Activated CD4-positive, CD25-positive, alpha-beta regulatory T cell treated with anti-CD3 and anti-CD28 coated beads, Interleukin-2, amount 50 U/mL, for 72 hours (primary cell): ENCODE measurements at regions not wholly inside any gene's neighbourhood (a gene's known extent, or its start where the extent isn't known, plus 50 kb on each side); places are given as distances from the start of the nearest gene placed in this dataset.

ENCODE experiments used
- DNase-seq: peaks from one replicate; pipeline ENCODE4 v3.0.0; 2021

DNA sequence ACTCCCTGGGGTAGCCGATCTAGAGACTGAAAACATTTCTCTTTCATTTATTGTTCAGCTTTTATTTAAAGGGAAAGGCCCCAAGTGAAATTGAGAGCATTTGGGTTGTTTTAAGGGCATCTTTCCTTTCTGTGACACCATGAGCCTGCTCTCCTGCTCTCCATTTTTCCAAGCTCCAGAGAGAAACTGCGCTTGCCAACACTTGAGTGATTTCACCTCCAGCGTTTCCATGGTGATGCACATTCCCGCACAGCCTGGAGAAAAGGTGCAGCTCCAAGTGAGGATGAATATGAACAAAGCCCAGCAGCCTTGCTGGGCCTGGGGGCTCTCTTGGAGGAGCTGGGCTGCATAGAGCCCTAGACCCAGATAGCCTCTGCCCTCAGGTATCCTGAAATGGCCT is 159.2 kb upstream of the PPP2R3A start:
- DNase-seq = no peak

DNA sequence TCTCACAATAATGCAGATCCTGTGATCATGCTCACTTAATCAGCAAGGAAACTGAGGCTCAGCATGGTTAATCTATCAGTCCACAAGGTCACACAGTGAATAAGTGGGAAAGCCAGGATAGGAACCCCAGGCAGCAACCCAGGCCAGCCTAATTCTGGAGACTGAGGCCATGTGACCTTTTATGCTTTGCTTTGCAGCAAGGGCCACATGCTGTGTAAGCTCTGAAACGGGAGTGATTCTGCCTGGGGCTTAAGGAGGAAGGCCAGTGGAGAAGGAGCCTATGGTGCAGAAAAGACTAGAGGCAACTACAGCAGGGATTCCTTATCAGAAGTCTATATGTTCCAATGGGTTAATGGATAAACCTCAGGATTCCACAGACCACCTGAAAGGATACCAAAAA is 157.6 kb upstream of the PPP2R3A start:
- no peak for DNase-seq

DNA sequence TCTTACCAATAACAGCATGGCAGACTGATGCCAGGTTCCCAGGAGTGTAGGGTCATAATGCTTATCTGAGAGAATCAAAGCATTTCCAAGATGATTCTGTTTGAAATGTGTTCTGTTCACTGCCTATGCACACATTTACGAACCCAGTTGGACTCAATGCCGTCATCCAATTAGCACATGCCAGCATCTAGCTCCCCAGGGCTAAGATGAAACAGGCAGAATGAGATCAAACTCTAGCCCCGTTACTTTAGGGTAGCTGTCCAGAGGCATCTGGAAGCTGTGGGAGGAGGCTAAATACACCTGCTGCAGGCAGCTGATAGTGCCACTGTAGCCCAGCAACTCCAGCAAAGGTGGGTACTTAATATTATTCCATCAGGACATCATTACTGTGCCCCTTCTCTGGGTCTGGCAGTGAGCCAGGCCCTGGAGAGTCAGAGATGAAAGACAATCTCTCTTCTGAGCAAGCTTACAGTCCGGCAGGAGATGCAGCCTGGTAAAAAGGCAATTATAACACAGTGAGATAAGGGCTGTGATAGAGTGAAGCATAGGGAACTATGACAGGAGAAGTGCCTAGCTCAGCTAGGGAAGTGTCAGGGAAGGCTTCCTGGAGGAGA is 156.4 kb upstream of the PPP2R3A start:
- no peak for DNase-seq

- no peak for DNase-seq
Measured at GRCh38 chr3:135811651-135812050, 153.9 kb upstream of the PPP2R3A start.

- DNase-seq = no peak
Measured at GRCh38 chr3:135812057-135812456, 153.5 kb upstream of the PPP2R3A start.

DNA sequence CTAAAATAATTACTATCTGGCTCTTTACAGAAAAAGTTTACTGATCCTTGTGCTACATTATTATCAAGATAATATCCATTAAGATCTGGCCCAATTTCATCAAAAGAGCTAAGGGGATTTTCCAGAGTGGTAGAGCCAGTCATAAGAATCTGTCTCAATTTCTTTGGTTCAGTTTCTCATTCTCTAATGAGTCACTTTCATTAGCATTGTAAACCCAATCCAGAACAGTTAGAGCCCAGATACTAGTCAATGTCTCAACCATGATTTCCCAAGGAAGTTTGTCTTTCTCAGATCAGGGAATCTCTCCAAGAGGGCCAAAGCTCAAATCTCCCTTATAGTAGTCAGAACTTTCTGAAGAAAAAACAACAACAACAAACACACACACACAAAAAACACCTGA is 131.1 kb upstream of the PPP2R3A start:
- DNase-seq = no peak

- DNase-seq = no peak
Measured at GRCh38 chr3:135837977-135838631, 127.4 kb upstream of the PPP2R3A start.

GRCh38 chr3:135840436-135840835 is 125.1 kb upstream of the PPP2R3A start:
- no peak for DNase-seq

- DNase-seq = no peak
Measured at GRCh38 chr3:135844386-135844785, 121.1 kb upstream of the PPP2R3A start.

GRCh38 chr3:135848051-135848450 is 117.5 kb upstream of the PPP2R3A start:
- no peak for DNase-seq

- DNase-seq = no peak
Measured at GRCh38 chr3:135849827-135850226, 115.7 kb upstream of the PPP2R3A start.

GRCh38 chr3:135851201-135852081 is 114.1 kb upstream of the PPP2R3A start:
- no peak for DNase-seq

DNA sequence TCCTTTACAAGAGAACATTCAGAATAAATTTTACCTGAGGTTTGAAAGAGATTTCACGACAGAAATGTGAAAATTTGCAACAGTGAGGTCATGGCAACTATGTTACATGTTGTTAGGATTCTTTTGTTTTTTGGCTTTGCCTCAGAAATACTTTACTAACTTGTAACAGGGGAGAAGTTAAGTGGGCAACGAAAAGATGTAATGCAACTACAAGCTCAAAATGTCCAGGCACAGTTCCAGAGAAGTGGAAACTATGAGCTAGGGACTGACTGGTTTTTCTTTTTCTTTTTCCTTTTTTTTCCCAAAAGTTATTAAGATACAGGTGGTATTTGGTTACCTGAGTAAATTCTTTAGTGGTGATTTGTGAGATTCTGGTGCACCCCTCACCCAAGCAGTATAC is 111.5 kb upstream of the PPP2R3A start:
- no peak for DNase-seq

- no peak for DNase-seq
Measured at GRCh38 chr3:135860761-135861160, 104.8 kb upstream of the PPP2R3A start.

DNA sequence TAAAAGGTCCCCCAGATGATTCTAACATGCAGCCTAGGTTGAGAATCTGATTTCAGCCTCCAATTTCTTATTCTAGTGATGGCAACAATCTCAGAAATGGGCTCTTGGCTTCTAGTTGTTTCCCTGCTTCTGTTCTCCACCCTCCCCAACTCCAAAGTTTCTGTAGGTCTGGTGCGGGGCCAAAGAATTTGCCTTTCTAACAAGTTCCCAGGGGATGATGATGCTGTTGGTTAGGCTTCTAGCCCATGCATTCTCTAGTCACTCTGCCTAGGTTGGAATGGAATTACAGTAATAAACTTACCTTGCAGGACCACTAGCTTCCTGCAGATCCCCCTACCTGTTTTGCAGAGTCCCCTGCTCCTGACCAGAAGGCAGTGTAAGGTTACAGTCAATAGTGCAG is 103.2 kb upstream of the PPP2R3A start:
- DNase-seq = no peak

DNA sequence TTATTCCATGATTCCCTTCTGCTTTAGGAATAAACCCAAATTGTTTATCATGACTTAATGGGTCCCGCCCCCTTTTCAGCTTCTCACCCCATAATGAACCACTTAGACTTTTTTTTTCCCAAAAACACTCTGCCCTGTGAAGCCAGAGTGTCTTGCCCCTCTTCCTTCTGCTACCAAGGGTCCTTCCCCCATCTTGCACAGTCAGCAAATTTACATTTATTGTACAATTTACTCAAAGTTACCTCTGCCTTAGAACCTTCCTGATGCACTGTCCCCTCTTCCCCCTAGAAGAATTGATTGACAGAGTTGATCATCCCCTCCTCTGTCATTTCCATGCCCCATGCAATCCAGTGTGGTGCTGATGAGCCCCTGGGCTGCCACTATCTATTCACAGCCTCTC is 101.5 kb upstream of the PPP2R3A start:
- no peak for DNase-seq

DNA sequence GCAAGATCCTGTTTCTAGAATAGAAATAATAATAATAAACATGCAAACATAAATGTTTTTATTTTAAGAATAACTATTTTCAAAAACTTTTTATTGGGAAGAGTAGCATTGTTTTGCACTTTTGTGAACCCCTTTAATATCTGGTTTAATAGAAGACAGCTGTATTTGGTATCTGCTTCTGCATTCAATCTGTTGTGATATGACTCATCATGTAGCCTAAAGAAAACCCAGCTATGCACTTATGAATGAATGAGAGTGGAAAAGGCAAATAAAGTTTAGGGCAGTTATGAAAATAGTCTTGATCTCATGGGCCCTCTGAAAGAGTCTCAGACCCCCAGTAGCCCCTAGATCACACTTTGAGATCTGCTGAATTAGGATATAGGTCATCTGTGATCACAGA is 100.4 kb upstream of the PPP2R3A start:
- DNase-seq = no peak

DNA sequence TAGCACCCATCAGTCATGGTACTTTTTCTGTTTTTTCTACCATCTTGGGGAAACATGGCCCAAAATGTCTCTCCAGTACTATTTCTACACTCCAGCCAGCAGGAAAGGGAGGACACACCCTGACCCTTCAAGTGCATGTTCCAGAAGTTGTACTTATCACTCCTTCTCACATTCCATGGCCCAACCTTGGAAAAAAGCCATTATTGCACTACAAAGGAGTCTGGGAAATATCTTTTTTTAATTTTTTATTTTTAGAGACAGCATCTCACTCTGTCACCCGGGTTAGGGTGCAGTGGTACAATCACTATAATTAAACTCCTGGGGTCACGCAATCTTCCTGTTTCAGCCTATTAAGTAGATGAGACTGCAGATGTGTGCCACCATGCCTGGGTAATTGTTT is 100.0 kb upstream of the PPP2R3A start:
- no peak for DNase-seq

DNA sequence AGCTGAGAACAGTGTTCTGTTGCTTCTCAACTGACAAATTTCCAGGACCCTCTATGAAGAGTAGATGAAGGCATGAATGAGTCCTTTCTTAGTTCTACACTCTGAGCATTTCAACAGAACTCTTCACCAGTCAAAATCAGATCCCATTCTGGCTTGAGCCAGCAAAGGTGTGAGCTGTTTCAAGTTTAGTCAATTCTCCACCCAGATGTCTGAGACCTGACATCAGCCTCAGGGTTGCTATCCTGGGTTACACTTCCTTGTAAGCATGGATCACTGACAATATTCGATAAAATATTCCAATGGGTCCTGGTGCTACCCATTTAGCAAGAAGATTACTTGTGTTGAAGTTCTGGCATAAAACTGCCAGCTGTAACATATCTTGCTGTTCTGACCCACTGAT is 97.6 kb upstream of the PPP2R3A start:
- DNase-seq = no peak

- DNase-seq = no peak
Measured at GRCh38 chr3:135868801-135869200, 96.7 kb upstream of the PPP2R3A start.

- DNase-seq = no peak
Measured at GRCh38 chr3:135869439-135870105, 96.0 kb upstream of the PPP2R3A start.

DNA sequence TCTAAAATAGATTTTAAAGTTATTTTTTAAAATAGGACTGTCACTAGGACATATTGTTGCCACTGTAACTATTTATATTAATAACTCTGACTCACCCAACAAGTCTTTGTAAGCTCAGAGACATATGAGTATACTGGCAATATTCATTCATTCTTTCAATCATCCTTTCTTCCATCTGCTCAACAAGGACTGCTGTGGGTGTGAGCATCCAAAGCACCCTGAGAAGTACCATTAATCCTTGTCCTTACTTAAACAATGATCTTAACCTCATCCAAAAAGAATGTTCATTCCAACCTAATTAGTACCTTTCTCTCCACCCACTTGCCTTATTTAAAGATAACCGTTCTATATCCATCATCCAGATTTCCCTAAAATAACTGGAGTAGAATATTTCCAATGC is 94.2 kb upstream of the PPP2R3A start:
- no peak for DNase-seq

DNA sequence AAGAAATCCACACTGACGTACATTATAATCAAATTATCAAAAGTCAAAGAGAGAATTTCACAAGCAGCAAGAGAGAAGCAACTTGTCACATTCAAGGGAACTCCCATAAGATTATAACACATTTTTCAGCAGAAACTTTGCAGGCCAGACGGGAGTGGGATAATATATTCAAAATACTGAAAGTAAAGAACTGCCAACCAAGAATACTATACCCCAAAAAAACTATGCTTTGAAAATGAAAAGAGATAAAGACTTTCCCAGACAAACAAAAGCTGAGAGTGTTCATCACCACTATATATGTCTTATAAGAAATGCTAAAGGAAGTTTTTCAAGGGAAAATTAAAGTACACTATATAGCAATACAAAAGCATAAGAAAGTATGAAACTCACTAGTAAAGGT is 91.5 kb upstream of the PPP2R3A start:
- DNase-seq = no peak

DNA sequence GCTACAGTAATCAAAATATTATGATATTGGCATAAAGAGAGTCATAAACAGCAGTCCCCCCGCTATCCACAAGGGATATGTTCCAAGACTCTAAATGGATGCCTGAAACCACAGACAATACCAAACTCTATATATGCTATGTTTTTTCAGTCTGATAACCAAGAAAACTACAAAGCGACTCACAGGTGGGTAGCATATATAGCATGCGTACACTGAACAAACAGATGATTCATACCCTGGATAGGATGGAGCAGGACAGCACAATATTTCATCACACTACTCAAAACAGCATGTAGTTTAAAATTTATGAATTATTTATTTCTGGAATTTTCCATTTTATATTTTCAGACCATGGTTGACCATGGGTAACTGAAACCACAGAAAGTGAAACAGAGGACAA is 87.0 kb upstream of the PPP2R3A start:
- no peak for DNase-seq
